Kidney (tissue), 13 donors: ENCODE measurements at regions not wholly inside any gene's neighbourhood (a gene's known extent, or its start where the extent isn't known, plus 50 kb on each side); places are given as distances from the start of the nearest gene placed in this dataset.
A peak's percentile ranks its signal among the peaks of the same experiment; 100 is the strongest.

Experiments
- DNase-seq, 5 donors: peaks; one replicate each; pipeline ENCODE4 v3.0.0-alpha.2; 2013 to 2020
- FAIRE-seq: peaks from 2 replicates; lab custom pipeline; 2012; peaks lifted over from hg19 to GRCh38; lab: Jason Lieb, UNC
- H3K27ac ChIP-seq, 2 donors: one replicate each; pipeline ENCODE4 v1.7.0; 2013; ENCODE audit warnings: low read depth in 2 of 2, low read length in 2 of 2, inconsistent platforms in 1 of 2
- H3K27me3 ChIP-seq: one replicate; pipeline ENCODE4 v1.7.1; 2013; ENCODE audit warnings: low read length, inconsistent platforms; ENCODE audit not compliant: control insufficient read depth, insufficient read depth
- H3K36me3 ChIP-seq, 3 donors: one replicate each; pipeline versions ENCODE4 v1.7.0 to v1.7.1; 2013; ENCODE audit warnings: low read length in 3 of 3, control low read depth in 1 of 3, inconsistent platforms in 1 of 3; ENCODE audit not compliant: insufficient read depth in 3 of 3, control insufficient read depth in 2 of 3
- H3K4me1 ChIP-seq, 3 donors: one replicate each; pipeline versions ENCODE4 v1.7.0 to v1.7.1; 2013; ENCODE audit warnings: low read length in 3 of 3, inconsistent platforms in 1 of 3, low read depth in 1 of 3; ENCODE audit not compliant: control insufficient read depth in 2 of 3, insufficient read depth in 2 of 3
- H3K4me3 ChIP-seq, 3 donors: one replicate each; pipeline versions ENCODE4 v1.7.0 to v1.8.1; 2013; ENCODE audit warnings: low read length in 3 of 3, control low read depth in 1 of 3, inconsistent platforms in 1 of 3
- H3K9ac ChIP-seq, 3 donors: one replicate each; pipeline versions ENCODE4 v1.7.0 to v1.7.1; 2013; ENCODE audit warnings: low read length in 3 of 3, control low read depth in 1 of 3, inconsistent platforms in 1 of 3
- H3K9me3 ChIP-seq, 3 donors: one replicate each; pipeline versions ENCODE4 v1.7.0 to v1.7.1; 2013; ENCODE audit warnings: low read length in 3 of 3, control low read depth in 1 of 3, inconsistent platforms in 1 of 3; ENCODE audit not compliant: control insufficient read depth in 2 of 3, insufficient read depth in 1 of 3
- CTCF ChIP-seq: IDR thresholded peaks from 3 replicates; pipeline ENCODE4 v1.5.1; 2012; ENCODE audit warnings: mild to moderate bottlenecking, moderate library complexity, borderline replicate concordance; ENCODE audit not compliant: insufficient read depth; ENCODE audit errors: extremely low read depth
- intact Hi-C: fragments of 100-400 bp; cut with DNase I; formaldehyde crosslinking; loops from one replicate; pipeline ENCODE4 v1.11.1; 2022
- donor health status: control.
- donor health status: control.
- donor health status: control.
- donor health status: control.
- donor health status: control.
- donor health status: DM: yes; HTN: yes; CAD: no.
- donor health status: Normal renal cell carcinoma (clear cell type).

GRCh38 chr10:28806951-28807759 is 129.8 kb downstream of the BAMBI start:
- intact Hi-C loops: no loop called here
- no peak for TF ChIP-seq CTCF
- Histone ChIP-seq H3K27ac (peak overlapping the region; percentile 40 to 53), H3K9ac (peak overlapping the region in 1 of 3 donors; percentile 7), H3K36me3 (no peaks in the 10 kb centered on the region), H3K4me1 (peaks cover 9 to 11% (median 9%) of the 10 kb centered on the region in 3 donors), H3K9me3 (no peaks in the 10 kb centered on the region), H3K27me3 (no peaks in the 10 kb centered on the region), H3K4me3 (peak overlapping the region in 1 of 3 donors; percentile 46)
- FAIRE-seq (no peak), DNase-seq (peak in 2 of 5 donors; percentile 52 to 75)

- H3K27me3 ChIP-seq: no peaks in the 10 kb centered on the region
- peaks cover 9 to 11% (median 9%) of the 10 kb centered on the region in 3 donors for H3K4me1 ChIP-seq
- H3K9me3 ChIP-seq: no peaks in the 10 kb centered on the region
- no peak for TF ChIP-seq CTCF
- peak overlapping the region; percentile 26 to 53 for H3K27ac ChIP-seq
- DNase-seq (peak in 3 of 5 donors; percentile 52 to 88 (median 84)), FAIRE-seq (peak; percentile 54)
- H3K4me3 ChIP-seq: peak overlapping the region in 2 of 3 donors; percentile 33 to 46
- H3K36me3 ChIP-seq: no peaks in the 10 kb centered on the region
- peak overlapping the region in 1 of 3 donors; percentile 7 for H3K9ac ChIP-seq
- intact Hi-C loops: no loop called here
Measured at GRCh38 chr10:28807760-28808613, 130.7 kb downstream of the BAMBI start.

- H3K36me3 ChIP-seq: no peaks in the 10 kb centered on the region
- no peaks in the 10 kb centered on the region for H3K27me3 ChIP-seq
- DNase-seq (no peak), FAIRE-seq (no peak)
- H3K9ac ChIP-seq: no peak overlapping the region
- peak overlapping the region in 1 of 3 donors; percentile 46 for H3K4me3 ChIP-seq
- H3K27ac ChIP-seq: peak overlapping the region; percentile 13 to 53
- intact Hi-C loops: no loop called here
- TF ChIP-seq CTCF: no peak
- H3K9me3 ChIP-seq: no peaks in the 10 kb centered on the region
- peaks cover 9 to 11% (median 9%) of the 10 kb centered on the region in 3 donors for H3K4me1 ChIP-seq
Measured at GRCh38 chr10:28808693-28809092, 131.4 kb downstream of the BAMBI start.
